Thymus (tissue), 11 donors: ENCODE measurements at regions not wholly inside any gene's neighbourhood (a gene's known extent, or its start where the extent isn't known, plus 50 kb on each side); places are given as distances from the start of the nearest gene placed in this dataset.
"Not testable (repeated sequence)": the region's sequence is repeated elsewhere in the genome, so short reads cannot be mapped to it uniquely, and the experiment has no call there.

ENCODE experiments used
- DNase-seq, 9 donors: peaks; one replicate each; pipeline ENCODE4 v3.0.0-alpha.2; 2013; ENCODE audit warnings: low spot score in 9 of 9, low read depth in 6 of 9, missing footprints in 1 of 9
- H3K27ac ChIP-seq, 2 donors: one replicate each; pipeline ENCODE4 v1.5.1; 2013; ENCODE audit warnings: control low read depth in 1 of 2, low read depth in 1 of 2, low read length in 1 of 2, mild to moderate bottlenecking in 1 of 2, moderate library complexity in 1 of 2
- H3K27me3 ChIP-seq, 2 donors: one replicate each; pipeline ENCODE4 v1.5.1; 2013; ENCODE audit warnings: low read length in 1 of 2; ENCODE audit not compliant: control insufficient read depth in 2 of 2, insufficient read depth in 1 of 2
- H3K36me3 ChIP-seq, 2 donors: one replicate each; pipeline ENCODE4 v1.5.1; 2013; ENCODE audit warnings: low read length in 1 of 2, mild to moderate bottlenecking in 1 of 2, moderate library complexity in 1 of 2; ENCODE audit not compliant: control insufficient read depth in 2 of 2, insufficient read depth in 2 of 2
- H3K4me1 ChIP-seq, 2 donors: one replicate each; pipeline ENCODE4 v1.5.1; 2013; ENCODE audit warnings: low read length in 2 of 2; ENCODE audit not compliant: control insufficient read depth in 2 of 2, insufficient read depth in 2 of 2
- H3K4me3 ChIP-seq, 2 donors: one replicate each; pipeline ENCODE4 v1.5.1; 2013; ENCODE audit warnings: low read length in 2 of 2, control low read depth in 1 of 2, mild to moderate bottlenecking in 1 of 2
- H3K9me3 ChIP-seq, 2 donors: one replicate each; pipeline ENCODE4 v1.5.1; 2013; ENCODE audit warnings: low read length in 1 of 2, mild to moderate bottlenecking in 1 of 2; ENCODE audit not compliant: control insufficient read depth in 2 of 2, insufficient read depth in 1 of 2
- WGBS: extraction: QIAGEN DNeasy Blood & Tissue Kit; methylation state at CpG from one replicate; pipeline ENCODE4 v1.1.7; 2013; 5-methylcytosine and 5-hydroxymethylcytosine counted together
- donor health status: healthy.

- no peak for DNase-seq
- peaks cover 1 to 12% of the 10 kb centered on the region in 2 donors for H3K9me3 ChIP-seq
- 89% methylated on average over 2 of the region's 2 CpGs for WGBS
- H3K27ac ChIP-seq, result no peak overlapping the region
- no peaks in the 10 kb centered on the region for H3K4me1 ChIP-seq
- no peaks in the 10 kb centered on the region for H3K27me3 ChIP-seq
- no peak overlapping the region for H3K4me3 ChIP-seq
- no peaks in the 10 kb centered on the region for H3K36me3 ChIP-seq
Observed at GRCh38 chr2:81395746-81396145, 1091.2 kb upstream of the LRRTM1 start.

DNA sequence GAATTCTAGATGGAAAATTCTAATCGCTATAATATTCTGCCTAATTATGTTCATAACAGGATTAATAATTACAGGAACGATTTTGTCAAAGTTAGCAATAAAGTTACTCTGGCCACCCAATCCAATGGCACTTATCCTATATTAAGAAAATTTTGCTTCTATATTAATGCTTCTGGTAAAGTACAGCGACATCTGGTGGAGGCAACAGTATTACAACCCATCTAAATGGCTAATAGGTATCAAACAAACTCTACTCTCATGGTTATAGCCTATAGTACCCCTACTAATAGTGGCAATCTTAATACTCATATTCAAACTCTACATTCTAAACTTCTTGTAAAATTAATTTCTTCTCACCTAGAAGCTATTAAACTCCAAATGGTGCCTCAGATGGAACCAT is 1084.7 kb upstream of the LRRTM1 start:
- WGBS, result 78% methylated on average over 3 of the region's 3 CpGs
- Histone ChIP-seq H3K27ac (no peak overlapping the region), H3K36me3 (no peaks in the 10 kb centered on the region), H3K27me3 (no peaks in the 10 kb centered on the region), H3K9me3 (peaks cover 0 to 3% of the 10 kb centered on the region in 2 donors), H3K4me1 (no peaks in the 10 kb centered on the region), H3K4me3 (no peak overlapping the region)
- DNase-seq, result no peak

DNA sequence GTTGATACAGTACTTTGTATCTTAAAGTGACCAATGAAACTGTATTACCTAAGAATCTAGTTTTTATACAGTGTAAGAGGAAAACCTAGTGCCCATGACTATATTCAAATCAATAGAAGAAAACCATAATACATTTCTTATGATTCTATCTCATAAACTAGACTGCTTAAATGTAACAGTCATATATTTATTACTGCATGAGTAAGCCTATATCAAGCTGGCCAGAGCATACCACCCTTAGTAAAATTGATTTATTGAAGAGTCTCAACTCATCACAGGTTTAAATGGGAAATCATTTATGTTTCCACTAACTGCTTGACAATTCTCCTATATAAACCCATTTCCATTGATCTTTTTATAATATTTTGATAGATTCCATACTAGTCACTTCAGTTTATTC is 1059.2 kb upstream of the LRRTM1 start:
- Histone ChIP-seq H3K27me3 (no peaks in the 10 kb centered on the region), H3K4me1 (no peaks in the 10 kb centered on the region), H3K36me3 (no peaks in the 10 kb centered on the region), H3K9me3 (peaks cover 2 to 12% of the 10 kb centered on the region in 2 donors), H3K27ac (no peak overlapping the region), H3K4me3 (no peak overlapping the region)
- no peak for DNase-seq

DNA sequence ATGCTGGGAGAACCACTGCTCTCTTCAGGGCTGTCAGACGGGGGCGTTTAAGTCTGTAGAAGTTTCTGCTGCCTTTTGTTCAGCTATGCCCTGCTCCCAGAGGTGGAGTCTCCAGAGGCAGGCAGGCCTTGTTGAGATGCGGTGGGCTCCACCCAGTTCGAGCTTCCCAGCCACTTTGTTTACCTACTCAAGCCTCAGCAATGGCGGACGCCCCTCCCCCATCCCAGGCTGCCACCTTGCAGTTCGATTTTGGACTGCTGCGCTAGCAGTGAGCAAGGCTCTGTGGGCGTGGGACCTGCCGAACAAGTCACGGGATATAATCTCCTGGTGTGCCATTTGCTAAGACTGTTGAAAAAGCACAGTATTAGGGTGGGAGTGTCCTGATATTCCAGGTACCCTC is 1057.9 kb upstream of the LRRTM1 start:
- WGBS, result 95% methylated on average over 11 of the region's 11 CpGs
- H3K27me3 ChIP-seq, H3K4me3 ChIP-seq, H3K4me1 ChIP-seq, H3K36me3 ChIP-seq, DNase-seq, H3K27ac ChIP-seq: not testable (repeated sequence)
- H3K9me3 ChIP-seq, result peaks cover 2 to 12% of the 10 kb centered on the region in 2 donors

- Histone ChIP-seq H3K9me3 (no peaks in the 10 kb centered on the region), H3K36me3 (no peaks in the 10 kb centered on the region), H3K27ac (no peak overlapping the region), H3K27me3 (no peaks in the 10 kb centered on the region), H3K4me1 (no peaks in the 10 kb centered on the region), H3K4me3 (no peak overlapping the region)
- 74% methylated on average over 1 of the region's 1 CpG for WGBS
- DNase-seq, result no peak
Observed at GRCh38 chr2:81355436-81355835, 1050.9 kb upstream of the LRRTM1 start.

DNA sequence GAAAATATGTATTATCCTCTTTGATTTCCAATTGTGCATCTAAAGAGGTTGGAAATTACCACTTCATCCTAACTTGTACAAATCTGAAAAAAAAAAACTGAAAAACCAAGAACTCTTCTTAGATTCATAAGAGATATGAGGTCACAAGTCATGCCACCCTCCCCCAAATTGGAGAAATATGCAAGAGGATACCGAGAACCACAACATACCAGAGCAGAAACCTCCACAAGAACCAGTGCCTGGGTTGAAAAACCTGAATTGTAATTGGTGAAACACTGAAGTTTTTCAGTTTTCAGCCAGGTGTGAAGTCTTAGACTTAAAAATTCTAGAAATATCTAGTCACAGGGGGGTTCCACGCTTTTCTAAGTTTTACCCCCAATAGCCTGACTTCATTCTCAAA is 1029.5 kb upstream of the LRRTM1 start:
- no peak for DNase-seq
- no peak overlapping the region for H3K27ac ChIP-seq
- H3K36me3 ChIP-seq, result no peaks in the 10 kb centered on the region
- no peak overlapping the region for H3K4me3 ChIP-seq
- no peaks in the 10 kb centered on the region for H3K4me1 ChIP-seq
- no peaks in the 10 kb centered on the region for H3K9me3 ChIP-seq
- H3K27me3 ChIP-seq, result no peaks in the 10 kb centered on the region
- 76% methylated on average over 2 of the region's 2 CpGs for whole genome bisulfite sequencing

DNA sequence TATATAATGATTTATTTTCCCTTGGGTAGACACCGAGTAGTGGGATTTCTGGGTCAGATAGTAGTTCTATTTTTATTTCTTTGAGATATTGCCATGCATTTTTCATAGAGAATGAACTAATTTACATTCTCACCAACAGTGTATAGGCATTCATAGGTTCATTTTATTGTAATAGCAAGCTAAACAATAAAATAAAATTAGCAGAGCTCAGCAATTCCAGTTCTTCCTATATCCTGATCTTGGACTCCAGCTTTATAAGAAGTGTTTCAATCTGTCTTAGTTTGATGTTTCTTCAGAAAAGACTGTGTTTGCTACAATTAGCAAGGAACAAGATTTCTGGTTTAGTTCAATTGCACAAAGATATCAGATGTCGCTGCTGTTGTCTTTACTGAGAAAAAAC is 1024.4 kb upstream of the LRRTM1 start:
- 89% methylated on average over 2 of the region's 2 CpGs for WGBS
- Histone ChIP-seq H3K4me3 (no peak overlapping the region), H3K27ac (no peak overlapping the region), H3K9me3 (peaks cover 0 to 3% of the 10 kb centered on the region in 2 donors), H3K27me3 (no peaks in the 10 kb centered on the region), H3K36me3 (no peaks in the 10 kb centered on the region), H3K4me1 (no peaks in the 10 kb centered on the region)
- no peak for DNase-seq

GRCh38 chr2:81327911-81328310 is 1023.4 kb upstream of the LRRTM1 start:
- Histone ChIP-seq H3K4me1 (no peaks in the 10 kb centered on the region), H3K27me3 (no peaks in the 10 kb centered on the region), H3K36me3 (no peaks in the 10 kb centered on the region), H3K4me3 (no peak overlapping the region), H3K9me3 (peaks cover 0 to 3% of the 10 kb centered on the region in 2 donors), H3K27ac (no peak overlapping the region)
- DNase-seq, result no peak

GRCh38 chr2:81324046-81324445 is 1019.5 kb upstream of the LRRTM1 start:
- Histone ChIP-seq H3K4me3 (no peak overlapping the region), H3K9me3 (peaks cover 1 to 3% of the 10 kb centered on the region in 2 donors), H3K36me3 (no peaks in the 10 kb centered on the region), H3K27me3 (no peaks in the 10 kb centered on the region), H3K4me1 (no peaks in the 10 kb centered on the region), H3K27ac (no peak overlapping the region)
- whole genome bisulfite sequencing, result 69% methylated on average over 3 of the region's 3 CpGs
- DNase-seq, result no peak
